GM23338 (cell line): ENCODE measurements at regions not wholly inside any gene's neighbourhood (a gene's known extent, or its start where the extent isn't known, plus 50 kb on each side); places are given as distances from the start of the nearest gene placed in this dataset.

Source experiments
- ATAC-seq: fragments of 200-7000 bp; cut with Tn5 transposase; 3 replicates; pipeline ENCODE4 v1.9.1; 2020
- DNase-seq: peaks from one replicate; pipeline ENCODE4 v3.0.0-alpha.2; 2015; ENCODE audit warnings: low spot score
- H2AFZ ChIP-seq: fragments of 200-600 bp; sonication (generic); 2 replicates; pipeline ENCODE4 v1.8.0; 2016; ENCODE audit warnings: antibody characterized with exemption, mild to moderate bottlenecking, moderate library complexity
- H3F3A ChIP-seq: fragments of 200-600 bp; sonication (generic); replicated peaks from 2 replicates; pipeline ENCODE4 v1.8.0; 2017; ENCODE audit warnings: antibody characterized with exemption, mixed run types, low read depth
- H3K27ac ChIP-seq: fragments of 200-600 bp; sonication (generic); 2 replicates; pipeline ENCODE4 v1.6.1; 2016; ENCODE audit warnings: low read depth
- H3K27me3 ChIP-seq: fragments of 200-600 bp; sonication (generic); 2 replicates; pipeline ENCODE4 v1.8.0; 2016; ENCODE audit warnings: mild to moderate bottlenecking, mixed run types, moderate library complexity; ENCODE audit not compliant: insufficient read depth
- H3K36me3 ChIP-seq: fragments of 200-600 bp; sonication (generic); 2 replicates; pipeline ENCODE4 v1.8.0; 2016; ENCODE audit warnings: mild to moderate bottlenecking; ENCODE audit not compliant: insufficient read depth
- H3K4me1 ChIP-seq: fragments of 200-600 bp; sonication (generic); 2 replicates; pipeline ENCODE4 v1.8.0; 2016; ENCODE audit warnings: mild to moderate bottlenecking, moderate library complexity; ENCODE audit not compliant: insufficient read depth
- H3K4me2 ChIP-seq: fragments of 200-600 bp; sonication (generic); 2 replicates; pipeline ENCODE4 v1.7.1; 2017; ENCODE audit warnings: mixed run types
- H3K4me3 ChIP-seq: fragments of 200-600 bp; sonication (generic); 2 replicates; pipeline ENCODE4 v1.6.1; 2016; ENCODE audit warnings: mixed run types
- H3K79me2 ChIP-seq: fragments of 200-600 bp; sonication (generic); replicated peaks from 2 replicates; pipeline ENCODE4 v1.8.0; 2017; ENCODE audit warnings: mild to moderate bottlenecking; ENCODE audit not compliant: insufficient read depth
- H3K9me2 ChIP-seq: fragments of 200-600 bp; sonication (generic); 2 replicates; pipeline ENCODE4 v1.8.0; 2017; ENCODE audit not compliant: insufficient read depth
- H4K20me1 ChIP-seq: fragments of 200-600 bp; sonication (generic); replicated peaks from 2 replicates; pipeline ENCODE4 v1.8.0; 2017; ENCODE audit warnings: mild to moderate bottlenecking; ENCODE audit not compliant: insufficient read depth
- H3K27ac Mint-ChIP-seq: 2 replicates; pipeline ENCODE4 v1.8.0; 2020; ENCODE audit warnings: inconsistent platforms, mild to moderate bottlenecking, moderate library complexity, mixed read lengths
- H3K27me3 Mint-ChIP-seq: 3 replicates; pipeline ENCODE4 v1.8.0; 2022; ENCODE audit warnings: low read depth, mild to moderate bottlenecking, moderate library complexity, mixed read lengths, inconsistent platforms; ENCODE audit not compliant: insufficient read depth, poor library complexity
- H3K36me3 Mint-ChIP-seq: 3 replicates; pipeline ENCODE4 v1.8.0; 2021; ENCODE audit warnings: low read depth, mild to moderate bottlenecking, inconsistent platforms, moderate library complexity, mixed read lengths
- H3K4me1 Mint-ChIP-seq: 3 replicates; pipeline ENCODE4 v1.8.0; 2020; ENCODE audit warnings: mild to moderate bottlenecking, inconsistent platforms, mixed read lengths
- H3K4me3 Mint-ChIP-seq: 3 replicates; pipeline ENCODE4 v1.8.0; 2021; ENCODE audit warnings: moderate library complexity, mild to moderate bottlenecking, inconsistent platforms, mixed read lengths
- H3K9me3 Mint-ChIP-seq: 3 replicates; pipeline ENCODE4 v1.8.0; 2020; ENCODE audit warnings: moderate library complexity, mild to moderate bottlenecking, inconsistent platforms, mixed read lengths
- CREB1 ChIP-seq: fragments of 250-450 bp; sonication (Bioruptor Pico); IDR thresholded peaks from 2 replicates; pipeline ENCODE4 v1.5.0; 2020; ENCODE audit warnings: low read depth, mild to moderate bottlenecking, moderate library complexity
- CTCF ChIP-seq, 2 experiments: fragments of 200-600 bp in 1 of 2; sonication (generic) in 1 of 2; conservative IDR thresholded peaks; 2 replicates each; pipeline versions ENCODE4 v1.5.1 to v1.6.1; 2016 to 2017; ENCODE audit warnings: antibody characterized with exemption in 2 of 2, low read depth in 2 of 2, mild to moderate bottlenecking in 2 of 2, moderate library complexity in 1 of 2
- ETS1 ChIP-seq: IDR thresholded peaks from 2 replicates; pipeline ENCODE4 v1.6.1; 2016; ENCODE audit warnings: antibody characterized with exemption
- EZH2 ChIP-seq: fragments of 200-600 bp; sonication (generic); IDR thresholded peaks from one replicate; pipeline ENCODE4 v1.8.0; 2017; ENCODE audit warnings: antibody characterized with exemption, mild to moderate bottlenecking, low read depth; ENCODE audit not compliant: unreplicated experiment
- EZH2phosphoT487 ChIP-seq: fragments of 200-600 bp; sonication (generic); IDR thresholded peaks from one replicate; pipeline ENCODE4 v1.8.1; 2018; ENCODE audit warnings: antibody characterized with exemption; ENCODE audit not compliant: unreplicated experiment
- JUNB ChIP-seq: IDR thresholded peaks from one replicate; pipeline ENCODE4 v1.6.1; 2016; ENCODE audit warnings: antibody characterized with exemption; ENCODE audit not compliant: unreplicated experiment
- NANOG ChIP-seq: IDR thresholded peaks from 2 replicates; pipeline ENCODE4 v1.6.1; 2016; ENCODE audit warnings: antibody characterized with exemption, borderline replicate concordance
- POLR2AphosphoS5 ChIP-seq: IDR thresholded peaks from 2 replicates; pipeline ENCODE4 v1.6.1; 2016; ENCODE audit warnings: antibody characterized with exemption, low read depth
- REST ChIP-seq: IDR thresholded peaks from one replicate; pipeline ENCODE4 v1.6.1; 2018; ENCODE audit warnings: antibody characterized with exemption; ENCODE audit not compliant: unreplicated experiment
- STAT1 ChIP-seq: IDR thresholded peaks from one replicate; pipeline ENCODE4 v1.6.1; 2016; ENCODE audit warnings: antibody characterized with exemption; ENCODE audit not compliant: unreplicated experiment
- ZNF114 ChIP-seq: fragments of 250-450 bp; sonication (Bioruptor Pico); IDR thresholded peaks from 2 replicates; pipeline ENCODE4 v1.5.0; 2020; ENCODE audit warnings: mild to moderate bottlenecking, moderate library complexity
- ZNF331 ChIP-seq: fragments of 250-450 bp; sonication (Bioruptor Pico); IDR thresholded peaks from 2 replicates; pipeline ENCODE4 v1.5.0; 2020; ENCODE audit warnings: low read depth, mild to moderate bottlenecking, moderate library complexity
- ZNF462 ChIP-seq: fragments of 250-450 bp; sonication (Bioruptor Pico); IDR thresholded peaks from 2 replicates; pipeline ENCODE4 v1.5.0; 2020; ENCODE audit warnings: mild to moderate bottlenecking, moderate library complexity

- H4K20me1 ChIP-seq, result no peaks in the 10 kb centered on the region
Observed at GRCh38 chr10:16256336-16256735, 180.5 kb upstream of the PTER start.

More at GRCh38 chr10:16256336-16256735, 180.5 kb upstream of the PTER start:
- Mint-ChIP-seq H3K27me3 (peaks cover 5% of the 10 kb centered on the region), H3K4me1 (no peaks in the 10 kb centered on the region), H3K36me3 (peaks cover 65% of the 10 kb centered on the region), H3K4me3 (no peak overlapping the region), H3K9me3 (peaks cover 65% of the 10 kb centered on the region), H3K27ac (no peak overlapping the region)
- H2AFZ ChIP-seq, result no peak overlapping the region
- DNase-seq, result no peak
- H3K36me3 ChIP-seq, result peaks cover 6% of the 10 kb centered on the region
- no peak overlapping the region for H3K4me2 ChIP-seq
- H3K4me3 ChIP-seq, result no peak overlapping the region
- TF ChIP-seq CTCF (conservative IDR thresholded peaks at IDR 0.05; ENCODE audit: low read depth in 2 of 2), result no peak
- TF ChIP-seq EZH2, result no peak
- TF ChIP-seq NANOG, result no peak
- no peak for TF ChIP-seq JUNB
- TF ChIP-seq EZH2phosphoT487, result no peak
- no peak for TF ChIP-seq ZNF462 (CRISPR knock-in tag)
- no peak for TF ChIP-seq REST
- no peak for TF ChIP-seq ETS1
- TF ChIP-seq POLR2AphosphoS5, result no peak
- no peak for TF ChIP-seq STAT1
- TF ChIP-seq CREB1 (CRISPR knock-in tag), result no peak
- TF ChIP-seq ZNF114 (CRISPR knock-in tag), result no peak
- TF ChIP-seq ZNF331 (CRISPR knock-in tag), result no peak
- H3K9me2 ChIP-seq, result peaks cover 6% of the 10 kb centered on the region; the same call in 1 of the 2 replicates
- H3K27me3 ChIP-seq, result no peaks in the 10 kb centered on the region
- no peak overlapping the region for H3K27ac ChIP-seq
- no peaks in the 10 kb centered on the region for H3K4me1 ChIP-seq
- no peaks in the 10 kb centered on the region for H3K79me2 ChIP-seq
- H3F3A ChIP-seq, result no peaks in the 10 kb centered on the region
- no peak for ATAC-seq
